GM21360 (cell line): ENCODE measurements at regions not wholly inside any gene's neighbourhood (a gene's known extent, or its start where the extent isn't known, plus 50 kb on each side); places are given as distances from the start of the nearest gene placed in this dataset.
"Not testable (repeated sequence)": the region's sequence is repeated elsewhere in the genome, so short reads cannot be mapped to it uniquely, and the experiment has no call there.

ENCODE experiments used
- ATAC-seq: cut with Tn5 transposase; IDR thresholded peaks from one replicate; pipeline ENCODE4 v1.9.1; 2021; ENCODE audit warnings: mild to moderate bottlenecking, moderate library complexity; ENCODE audit not compliant: unreplicated experiment

DNA sequence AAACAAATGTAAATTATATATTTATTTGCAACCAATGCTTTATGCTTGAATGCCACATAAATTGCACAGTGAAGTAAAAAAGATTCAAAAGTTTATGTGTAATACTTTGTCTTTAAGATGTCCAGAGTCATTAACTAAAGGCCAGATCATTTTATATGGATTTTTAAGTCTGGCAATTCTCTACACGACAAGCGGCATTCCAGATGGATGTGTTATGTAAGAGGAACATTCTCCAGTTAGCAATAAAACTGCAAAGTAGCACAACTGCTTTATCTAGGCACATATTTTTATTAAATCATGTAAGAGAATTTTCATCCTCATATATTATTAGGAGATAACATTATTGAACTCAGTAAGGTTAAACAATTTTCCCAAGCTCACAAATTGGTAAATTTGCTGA, 1717.7 kb upstream of the SEL1L start:
- ATAC-seq, result no peak

DNA sequence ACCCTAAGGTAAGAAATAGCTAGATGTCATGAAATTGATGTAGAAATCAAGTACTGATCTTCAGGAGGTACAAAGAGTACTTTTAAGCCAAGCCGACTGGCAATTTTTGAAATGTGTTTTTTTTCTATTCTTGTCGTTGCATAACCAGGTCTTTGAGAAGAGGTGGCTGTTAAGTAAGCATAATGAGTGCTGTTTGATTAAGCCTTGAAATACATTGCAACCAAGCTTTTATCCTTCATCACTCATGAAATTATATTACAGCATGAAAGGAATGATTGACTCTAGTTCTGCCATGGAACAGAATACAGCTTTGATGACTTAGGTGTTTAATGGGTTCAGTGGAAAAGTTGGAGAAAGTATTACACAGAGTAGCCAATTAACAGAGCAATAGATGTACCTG, 1720.2 kb upstream of the SEL1L start:
- no peak for ATAC-seq

DNA sequence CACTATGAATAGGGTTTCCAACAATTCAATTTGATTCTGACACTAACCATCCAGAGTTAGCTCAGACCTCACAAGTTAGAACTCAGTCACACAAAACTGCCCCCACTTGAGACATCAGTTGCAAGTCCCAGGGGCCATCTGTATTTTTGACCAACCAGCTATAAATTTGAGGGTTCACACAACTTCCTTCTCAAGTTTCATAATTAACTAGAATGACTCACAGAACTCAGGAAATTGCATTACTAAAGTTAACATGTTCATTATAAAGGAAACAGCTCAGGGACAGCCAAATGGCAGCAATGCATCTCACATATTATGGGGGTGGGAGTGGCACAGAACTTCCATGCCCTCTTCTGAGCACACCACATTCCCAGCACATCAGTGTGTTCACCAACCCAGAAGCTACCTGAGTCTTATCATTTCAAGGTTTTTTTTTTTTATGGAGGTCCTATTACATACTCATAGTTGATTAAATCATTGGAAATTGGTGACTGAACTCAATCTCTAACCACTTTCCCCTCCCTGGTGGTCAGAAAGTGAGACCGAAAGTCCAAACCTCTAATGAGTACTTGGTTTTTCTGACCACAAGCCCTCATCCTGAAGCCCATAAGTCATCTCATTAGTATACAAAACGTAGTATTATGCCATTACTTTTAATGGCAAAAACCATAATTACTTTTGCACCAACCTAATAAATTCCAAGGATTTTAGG, 1721.5 kb upstream of the SEL1L start:
- no peak for ATAC-seq

DNA sequence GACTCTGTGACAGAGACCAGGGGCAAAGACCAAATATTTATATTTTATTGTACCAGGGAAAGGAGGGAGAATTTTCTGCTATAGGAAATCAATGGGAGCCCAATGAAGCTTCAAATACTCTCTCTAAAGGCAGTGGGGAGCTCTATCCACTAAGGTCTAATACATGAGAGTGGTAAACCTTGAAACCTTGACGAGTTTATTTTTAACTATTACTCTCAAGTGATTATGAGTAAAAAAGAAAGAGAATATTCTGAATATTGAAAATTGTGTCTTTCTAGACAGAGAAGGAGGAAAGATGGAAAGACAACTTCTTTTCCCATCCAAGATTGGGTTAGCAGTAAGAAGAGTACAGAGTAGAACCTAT, 1722.1 kb upstream of the SEL1L start:
- ATAC-seq, result no peak

DNA sequence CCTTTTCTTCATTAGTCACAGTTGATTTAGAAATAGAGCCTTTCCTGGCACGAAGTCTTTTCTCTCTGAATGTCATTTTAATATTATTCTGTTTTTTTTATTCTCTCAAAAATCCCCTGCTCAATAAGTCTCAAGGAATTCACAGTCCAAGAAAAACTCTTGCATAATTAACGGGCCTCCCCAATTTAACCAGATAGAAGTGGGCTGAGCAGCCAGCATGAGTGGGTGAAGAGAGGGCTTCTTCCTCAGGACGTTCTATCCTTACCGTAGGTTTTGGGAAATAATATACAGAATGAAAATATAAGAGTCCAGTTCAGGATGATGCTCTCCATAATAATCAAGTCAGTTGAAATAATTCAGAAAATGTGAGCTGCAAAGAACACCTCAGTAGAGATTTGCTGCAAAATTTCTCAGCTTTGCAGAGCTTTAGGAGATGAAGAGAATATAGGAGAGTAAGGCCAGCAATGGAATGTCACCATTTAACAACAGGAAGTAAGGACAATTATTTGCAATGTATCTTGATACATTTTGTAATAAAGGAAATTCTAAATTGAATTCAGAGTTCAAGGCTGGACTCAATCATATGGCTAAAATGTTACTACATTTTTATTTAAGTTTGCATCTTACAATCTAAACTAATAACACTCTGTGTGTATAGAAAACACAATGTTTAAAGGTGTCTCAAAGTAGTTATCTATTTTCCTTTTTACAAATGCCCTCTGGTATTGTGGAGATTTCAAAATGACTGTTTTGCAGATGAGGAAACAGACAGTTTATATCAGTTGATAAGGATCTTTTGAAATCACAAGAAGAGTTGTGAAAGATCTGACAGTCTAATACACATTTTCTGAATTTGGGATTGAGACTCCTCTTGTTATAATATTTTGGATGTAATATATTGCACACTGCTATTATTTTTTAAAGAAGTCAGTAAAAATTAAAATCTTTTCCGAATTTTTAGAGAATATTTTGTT, 1724.1 kb upstream of the SEL1L start:
- no peak for ATAC-seq

DNA sequence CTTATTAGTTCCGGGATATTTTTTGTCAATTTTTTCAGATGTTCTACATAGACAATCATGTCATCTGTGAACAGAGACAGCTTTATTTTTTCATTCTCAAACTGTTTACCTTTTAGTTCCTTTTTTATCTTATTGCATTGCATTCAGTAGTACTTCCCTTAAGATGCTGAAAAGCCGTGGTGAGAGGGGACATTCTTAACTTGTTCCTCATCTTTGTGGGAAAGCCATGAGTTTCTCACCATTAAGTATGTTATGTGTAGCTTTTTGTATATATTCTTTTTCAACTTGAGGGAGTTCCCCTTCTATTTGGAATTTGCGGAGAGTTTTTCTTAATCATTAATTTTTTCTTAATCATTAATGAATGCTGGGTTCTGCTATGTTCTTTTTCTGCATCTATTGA, 1727.1 kb upstream of the SEL1L start:
- no peak for ATAC-seq

DNA sequence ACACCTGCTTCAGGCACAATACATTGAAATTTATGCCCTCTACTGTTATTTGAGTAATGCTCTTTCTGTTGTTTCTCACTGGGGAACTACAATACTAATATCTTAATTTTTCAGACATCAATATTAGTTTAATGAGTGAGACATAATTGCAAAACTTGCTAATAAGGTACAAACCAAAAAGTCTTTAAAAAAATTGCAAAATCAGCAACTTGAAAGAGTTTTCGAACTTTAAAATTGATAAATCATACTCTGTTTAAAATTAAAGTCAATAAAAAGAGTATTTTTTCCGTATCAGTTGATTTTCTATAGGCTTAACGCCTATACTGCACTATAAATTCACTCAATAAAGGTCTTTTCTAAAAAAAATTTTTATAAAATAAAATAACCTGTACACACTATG, 1735.9 kb upstream of the SEL1L start:
- ATAC-seq, result no peak

DNA sequence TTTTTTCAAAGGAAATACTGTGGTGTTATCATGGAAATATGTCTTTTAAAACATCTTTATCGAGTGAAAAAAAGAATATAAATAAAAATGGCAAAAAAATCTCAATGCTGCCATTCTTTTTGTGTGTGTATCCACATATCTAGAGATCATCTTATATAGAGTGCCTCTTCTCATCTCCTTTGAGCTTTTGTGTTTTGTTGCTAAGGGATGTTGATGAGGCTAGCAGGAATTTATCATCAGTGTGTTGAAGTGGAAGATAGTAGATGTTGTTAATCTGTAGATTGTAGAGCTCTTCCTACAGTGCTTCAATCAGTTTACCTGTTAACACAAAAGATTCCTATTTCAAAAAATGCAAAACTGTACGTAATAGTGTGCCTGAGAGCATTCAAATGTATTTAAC, 1738.0 kb upstream of the SEL1L start:
- ATAC-seq, result no peak

DNA sequence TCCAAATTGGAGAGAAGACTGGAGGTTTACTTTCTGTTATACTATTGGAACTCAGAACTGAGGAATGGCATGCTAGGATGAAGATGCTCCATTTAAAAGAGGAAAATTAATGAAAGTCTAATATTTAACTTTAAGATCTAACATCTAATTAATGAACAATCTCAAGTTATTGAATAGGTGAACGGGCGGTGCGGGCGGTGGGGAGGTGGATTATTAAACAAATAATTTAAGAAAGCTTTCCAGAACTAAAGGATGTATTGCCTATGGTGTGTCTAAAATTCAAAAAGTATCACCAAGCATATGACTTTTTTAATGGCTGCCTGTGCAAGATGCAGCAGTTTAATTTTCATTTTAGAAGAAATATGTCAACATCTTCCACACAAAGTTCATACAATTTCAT, 1747.1 kb upstream of the SEL1L start:
- ATAC-seq, result no peak

DNA sequence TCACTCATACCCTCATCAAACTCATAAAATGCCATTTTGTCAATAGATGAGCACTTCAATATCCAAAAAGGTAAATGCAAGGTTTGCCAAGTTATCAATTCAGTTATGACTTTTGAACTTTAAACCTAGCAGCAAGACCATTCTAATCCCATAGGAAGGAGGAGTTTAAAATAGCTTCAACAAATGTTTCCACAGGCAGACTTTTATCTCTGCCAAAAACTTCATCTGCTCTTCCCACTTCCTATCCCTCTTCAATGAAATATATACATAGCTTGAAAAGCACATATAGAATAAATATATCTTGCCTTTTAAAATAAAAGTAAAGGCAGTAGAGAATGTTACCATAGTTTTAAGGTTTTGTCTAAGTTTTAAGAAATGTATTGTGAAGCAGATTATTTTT, 1749.1 kb upstream of the SEL1L start:
- ATAC-seq, result no peak

DNA sequence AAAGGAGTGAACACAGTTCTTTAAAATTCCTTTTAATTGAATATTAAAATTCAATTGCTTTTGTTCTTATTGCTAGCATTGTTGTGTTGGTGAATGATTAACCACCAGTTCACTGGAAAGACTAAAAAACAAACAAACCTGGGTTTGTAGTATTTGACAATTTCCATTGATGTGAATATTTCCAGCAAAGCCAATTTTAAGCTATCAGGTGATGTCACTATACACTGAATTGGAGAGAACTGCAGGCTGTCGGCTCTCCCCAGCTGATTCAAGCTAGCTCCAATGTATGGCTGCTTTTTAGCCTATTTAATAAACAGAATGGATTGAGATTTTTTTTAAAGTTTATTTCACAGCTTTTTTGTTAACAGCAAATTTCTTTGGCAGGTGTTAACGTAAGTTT, 1753.6 kb upstream of the SEL1L start:
- no peak for ATAC-seq

DNA sequence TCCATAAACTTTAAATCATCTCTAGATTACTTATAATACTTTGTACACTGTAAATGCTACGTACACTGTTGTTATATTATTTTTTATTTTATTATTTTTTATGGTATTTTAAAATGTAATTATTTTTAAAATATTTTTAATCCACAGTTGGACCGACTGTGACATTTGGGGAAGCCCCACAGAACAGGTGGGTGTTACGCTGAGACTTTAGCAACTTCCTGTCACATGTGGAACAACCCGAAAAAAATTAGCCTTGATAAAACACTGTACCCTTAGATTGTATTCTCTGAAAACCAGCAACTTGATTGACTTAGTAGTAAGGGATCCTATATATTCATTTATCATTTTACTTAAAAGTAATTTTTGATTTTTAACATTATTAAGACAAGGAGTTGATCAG, 1755.7 kb upstream of the SEL1L start:
- no peak for ATAC-seq

DNA sequence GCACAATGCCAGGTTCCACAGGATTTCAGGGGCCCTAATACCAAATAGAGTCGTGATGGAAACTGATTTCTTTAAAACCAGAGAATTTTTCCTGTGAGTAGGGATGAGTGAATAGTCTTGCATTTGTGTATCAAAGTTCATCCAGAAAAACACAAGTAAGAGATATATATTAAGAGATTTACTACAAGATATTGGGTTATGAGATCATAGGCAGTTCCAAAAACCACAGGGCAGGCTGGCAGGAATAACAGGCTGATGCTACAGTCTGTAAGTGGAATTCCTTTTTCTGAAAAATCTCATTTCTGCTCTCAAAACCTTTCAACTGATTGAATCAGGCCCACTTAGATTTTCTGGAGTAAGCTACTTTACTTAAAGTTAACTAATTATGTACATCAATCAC, 1756.2 kb upstream of the SEL1L start:
- ATAC-seq, result no peak

DNA sequence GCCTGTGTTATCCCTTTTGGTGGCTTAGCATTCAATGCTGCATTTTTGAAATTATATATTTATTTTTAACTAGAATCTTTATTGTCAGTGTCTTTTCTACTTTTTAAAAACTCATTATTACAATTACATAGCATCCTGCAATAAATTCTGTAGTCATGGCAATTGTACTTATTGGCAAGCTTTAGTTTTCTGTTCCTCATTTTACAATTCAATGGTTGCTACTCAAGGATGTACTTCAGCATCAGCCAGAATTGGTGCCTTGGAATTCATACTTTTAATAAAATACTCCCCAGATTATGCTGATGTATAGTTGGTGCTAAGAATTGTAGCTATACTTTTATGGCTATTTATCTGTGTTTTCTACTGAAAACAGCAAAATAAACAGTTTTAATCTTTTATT, 1756.8 kb upstream of the SEL1L start:
- no peak for ATAC-seq

DNA sequence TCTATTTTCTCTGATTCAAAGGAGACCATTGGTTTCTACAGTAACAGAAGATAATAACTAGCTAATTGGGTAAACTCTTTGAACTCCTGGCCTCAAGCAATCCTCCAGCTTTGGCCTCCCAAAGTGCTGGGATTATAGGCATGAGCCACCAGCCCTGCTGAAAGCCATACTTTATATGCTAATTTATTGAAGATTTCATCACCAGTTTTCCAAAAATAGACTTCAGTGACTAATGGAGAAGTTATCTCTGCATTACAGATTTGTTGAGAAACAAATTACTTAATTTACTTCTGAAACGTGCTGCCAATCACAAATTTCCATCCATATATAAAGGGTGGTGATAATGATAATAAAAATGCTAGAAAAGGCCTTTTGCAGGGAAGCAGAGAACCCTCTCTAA, 1758.1 kb upstream of the SEL1L start:
- no peak for ATAC-seq

DNA sequence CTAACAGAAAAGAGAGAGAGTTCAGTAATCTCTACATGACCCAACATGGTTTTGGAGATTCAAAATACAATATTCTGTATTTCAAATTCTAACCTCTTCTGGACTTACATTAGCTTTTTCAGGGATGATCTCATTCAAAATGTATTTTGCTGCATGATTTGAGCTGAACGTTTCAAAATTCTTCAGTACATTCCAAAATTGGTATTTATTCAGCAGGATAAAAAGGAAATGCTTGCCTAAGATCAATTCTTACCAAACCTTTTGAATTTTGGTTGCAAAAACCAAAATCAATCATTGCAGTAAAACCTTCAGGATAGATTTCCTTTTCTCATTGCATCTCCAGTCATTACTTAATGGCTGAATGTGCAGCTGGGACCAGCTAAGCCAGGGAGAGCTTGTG, 1761.3 kb upstream of the SEL1L start:
- no peak for ATAC-seq

DNA sequence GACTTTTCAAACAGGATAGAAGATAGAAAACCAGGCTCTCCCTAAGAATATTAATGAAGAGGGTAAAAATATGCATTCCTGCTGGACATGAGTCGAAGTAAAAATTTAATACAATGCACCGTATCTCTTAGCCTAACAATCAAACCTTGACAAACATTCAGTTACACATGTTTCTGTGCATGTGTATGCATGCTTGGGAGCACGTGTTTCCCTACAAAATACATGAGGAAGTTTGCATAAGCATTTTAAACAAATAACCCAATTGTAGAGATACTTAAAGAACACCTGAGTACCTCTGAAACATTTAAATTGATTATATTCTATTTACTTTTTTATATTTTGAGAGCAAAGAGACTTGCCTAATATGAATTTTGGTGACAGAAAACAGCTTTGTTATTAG, 1763.7 kb upstream of the SEL1L start:
- ATAC-seq, result no peak

DNA sequence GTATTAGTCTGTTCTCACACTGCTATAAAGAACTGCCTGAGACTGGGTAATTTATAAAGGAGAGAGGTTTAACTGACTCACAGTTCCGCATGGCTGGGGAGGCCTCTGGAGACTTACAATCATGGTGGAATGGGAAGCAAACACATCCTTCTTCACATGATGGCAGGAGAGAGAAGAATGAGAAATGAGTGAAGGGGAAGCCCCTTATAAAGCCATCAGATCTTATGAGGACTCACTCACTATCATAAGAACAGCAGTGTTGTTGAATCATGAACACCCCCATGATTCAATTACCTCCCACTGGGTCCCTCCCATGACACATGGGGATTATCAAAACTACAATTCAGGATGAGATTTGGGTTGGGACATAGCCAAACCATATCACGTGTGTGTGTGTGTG, 1764.4 kb upstream of the SEL1L start:
- not testable (repeated sequence) for ATAC-seq

DNA sequence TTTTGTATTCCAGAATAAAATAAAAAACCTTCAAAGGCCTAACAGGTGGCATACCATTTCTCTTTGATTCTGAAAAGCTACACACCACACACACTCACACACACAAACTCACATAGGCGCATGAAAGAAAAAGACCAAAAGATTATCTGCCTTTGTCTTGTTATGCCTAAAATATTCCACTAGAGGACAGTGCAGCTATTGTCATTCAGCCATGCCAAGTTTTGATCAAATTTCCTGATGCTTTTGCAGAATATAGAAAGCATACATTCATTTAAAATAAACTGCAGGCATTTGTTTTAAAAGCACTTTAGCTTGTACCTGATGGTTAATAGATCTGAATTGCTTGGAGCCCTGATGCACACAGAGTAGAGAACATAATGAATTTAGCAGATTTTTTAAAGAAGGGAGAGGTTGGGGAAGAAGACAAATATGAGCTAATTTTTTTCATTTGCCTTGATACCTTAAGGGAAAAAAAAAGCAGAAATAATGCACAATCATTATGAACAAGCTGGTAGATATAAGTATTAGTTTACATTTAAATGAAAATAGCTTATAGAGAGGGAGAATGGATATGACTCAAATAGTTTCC, 1766.9 kb upstream of the SEL1L start:
- ATAC-seq, result no peak

DNA sequence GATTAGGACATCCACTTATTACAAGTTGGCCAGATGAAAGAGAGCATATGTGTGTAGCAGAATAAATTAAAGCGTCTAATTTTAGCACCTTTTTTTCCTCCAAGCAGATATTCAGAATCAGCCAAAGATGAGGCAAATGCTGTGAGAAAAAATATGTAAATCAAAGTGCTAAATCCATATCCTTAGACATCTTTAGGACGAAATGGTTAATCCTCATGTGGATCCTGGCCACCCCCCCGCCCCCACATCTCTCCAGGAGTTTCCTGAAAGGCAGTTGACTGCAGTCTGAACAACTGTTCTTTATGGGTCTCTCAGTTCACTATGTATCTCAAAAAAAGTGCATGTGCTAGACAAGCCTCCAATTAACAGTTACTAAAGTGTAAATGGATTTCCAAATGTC, 1768.1 kb upstream of the SEL1L start:
- ATAC-seq, result no peak

DNA sequence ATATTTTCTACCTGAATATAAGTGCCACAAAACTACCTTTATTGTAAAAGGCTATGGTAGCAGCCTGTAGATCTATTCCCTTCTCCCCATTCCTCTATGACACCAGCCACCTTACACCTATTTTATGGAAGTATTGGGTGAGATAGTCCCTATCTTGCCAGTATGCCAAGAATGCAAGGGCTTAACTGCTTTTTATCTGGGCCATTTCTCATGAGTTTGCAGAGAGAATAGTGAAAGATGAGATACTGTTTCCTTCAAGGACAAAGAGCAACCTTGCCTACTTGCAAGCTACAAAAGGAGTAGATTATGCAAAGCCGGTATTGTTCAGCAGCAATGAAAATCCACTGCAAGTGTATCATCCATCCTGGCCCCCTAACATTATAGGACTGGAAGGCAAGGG, 1775.6 kb upstream of the SEL1L start:
- ATAC-seq, result no peak

DNA sequence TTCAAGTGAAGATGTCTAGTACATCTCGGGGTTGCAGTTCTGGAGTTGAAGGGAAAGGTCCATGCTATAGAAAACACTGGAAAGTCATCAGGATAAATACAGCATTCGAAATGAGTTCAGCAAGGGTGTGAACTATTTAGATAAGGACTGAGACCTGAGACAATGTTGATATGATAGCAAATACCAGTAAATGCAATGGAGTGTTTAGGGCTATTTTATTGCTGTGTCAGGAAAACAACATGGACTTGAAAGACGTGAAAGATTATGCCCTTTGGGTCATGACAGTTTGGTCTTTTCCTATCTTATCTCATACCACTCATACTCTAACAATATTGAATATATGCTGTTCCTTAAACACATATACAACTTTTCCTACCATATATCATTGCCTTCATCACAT, 1776.2 kb upstream of the SEL1L start:
- ATAC-seq, result no peak
